Suprapubic skin (tissue), 4 donors: ENCODE measurements at regions not wholly inside any gene's neighbourhood (a gene's known extent, or its start where the extent isn't known, plus 50 kb on each side); places are given as distances from the start of the nearest gene placed in this dataset.

ENCODE experiments used
- DNase-seq, 2 donors: peaks; one replicate each; pipeline ENCODE4 v3.0.0-alpha.2; 2019; ENCODE audit warnings: low spot score in 2 of 2
- H3K27ac ChIP-seq: fragments of 200-600 bp; sonication (generic); one replicate; pipeline ENCODE4 v1.5.1; 2019
- H3K27me3 ChIP-seq: fragments of 200-600 bp; sonication (generic); one replicate; pipeline ENCODE4 v1.5.1; 2019
- H3K36me3 ChIP-seq: fragments of 200-600 bp; sonication (generic); one replicate; pipeline ENCODE4 v1.5.1; 2019
- H3K4me1 ChIP-seq: fragments of 200-600 bp; sonication (generic); one replicate; pipeline ENCODE4 v1.5.1; 2019
- H3K4me3 ChIP-seq: fragments of 200-600 bp; sonication (generic); one replicate; pipeline ENCODE4 v1.5.1; 2019; ENCODE audit warnings: mild to moderate bottlenecking
- H3K9me3 ChIP-seq: fragments of 200-600 bp; sonication (generic); one replicate; pipeline ENCODE4 v1.5.1; 2019
- CTCF ChIP-seq, 2 donors: fragments of 200-600 bp in 1 of 2; fragments of 450-650 bp in 1 of 2; sonication (generic) in 1 of 2; IDR thresholded peaks; one replicate each; pipeline ENCODE4 v1.5.1; 2016 to 2019; ENCODE audit warnings: antibody characterized with exemption in 2 of 2, mild to moderate bottlenecking in 1 of 2, moderate library complexity in 1 of 2
- EP300 ChIP-seq: sonication (generic); formaldehyde crosslinking; IDR thresholded peaks from one replicate; pipeline ENCODE4 v1.6.1; 2017; ENCODE audit warnings: antibody characterized with exemption
- POLR2A ChIP-seq, 2 donors: fragments of 450-650 bp; IDR thresholded peaks; one replicate each; pipeline ENCODE4 v1.6.1; 2017; ENCODE audit warnings: antibody characterized with exemption in 2 of 2, mild to moderate bottlenecking in 2 of 2, moderate library complexity in 2 of 2
- POLR2AphosphoS5 ChIP-seq, 3 donors: sonication (generic); formaldehyde crosslinking; IDR thresholded peaks; one replicate each; pipeline ENCODE4 v1.6.1; 2017; ENCODE audit warnings: antibody characterized with exemption in 3 of 3
- WGBS: methylation state at CpG from one replicate; pipeline ENCODE4 v1.1.5; 2018; 5-methylcytosine and 5-hydroxymethylcytosine counted together

- Histone ChIP-seq H3K27ac (no peak overlapping the region), H3K4me3 (no peak overlapping the region), H3K36me3 (no peaks in the 10 kb centered on the region), H3K27me3 (no peaks in the 10 kb centered on the region), H3K4me1 (no peaks in the 10 kb centered on the region), H3K9me3 (no peaks in the 10 kb centered on the region)
- no peak for DNase-seq
- TF ChIP-seq EP300, result no peak
- peak in 1 of 2 donors; percentile 34 for TF ChIP-seq CTCF (IDR thresholded peaks at IDR 0.05)
- 17% methylated on average over 1 of the region's 1 CpG for WGBS
These were observed 161.5 kb downstream of the MZT1 start for GRCh38 chr13:72565893-72566292.

GRCh38 chr13:72562686-72563085 lies 164.7 kb downstream of the MZT1 start:
- Histone ChIP-seq H3K27ac (no peak overlapping the region), H3K36me3 (no peaks in the 10 kb centered on the region), H3K4me1 (no peaks in the 10 kb centered on the region), H3K27me3 (no peaks in the 10 kb centered on the region), H3K9me3 (no peaks in the 10 kb centered on the region), H3K4me3 (no peak overlapping the region)
- 85% methylated on average over 2 of the region's 2 CpGs for WGBS
- DNase-seq, result no peak
- TF ChIP-seq EP300 (no peak), CTCF (IDR thresholded peaks at IDR 0.05) (no peak), POLR2A (IDR thresholded peaks at IDR 0.05) (no peak), POLR2AphosphoS5 (IDR thresholded peaks at IDR 0.05) (no peak)

- H3K27me3 ChIP-seq, result no peaks in the 10 kb centered on the region
- TF ChIP-seq EP300 (no peak), POLR2A (IDR thresholded peaks at IDR 0.05) (no peak), POLR2AphosphoS5 (IDR thresholded peaks at IDR 0.05) (no peak), CTCF (IDR thresholded peaks at IDR 0.05) (no peak)
- H3K9me3 ChIP-seq, result no peaks in the 10 kb centered on the region
- H3K4me1 ChIP-seq, result no peaks in the 10 kb centered on the region
- H3K27ac ChIP-seq, result no peak overlapping the region
- H3K4me3 ChIP-seq, result no peak overlapping the region
- H3K36me3 ChIP-seq, result no peaks in the 10 kb centered on the region
- WGBS, result 52% methylated on average over 2 of the region's 2 CpGs
- DNase-seq, result no peak
These were observed 165.6 kb downstream of the MZT1 start for GRCh38 chr13:72561791-72562190.

- Histone ChIP-seq H3K36me3 (no peaks in the 10 kb centered on the region), H3K27me3 (no peaks in the 10 kb centered on the region), H3K4me3 (no peak overlapping the region), H3K9me3 (no peaks in the 10 kb centered on the region), H3K27ac (no peak overlapping the region), H3K4me1 (no peaks in the 10 kb centered on the region)
- DNase-seq, result no peak
- no peak for TF ChIP-seq CTCF (IDR thresholded peaks at IDR 0.05)
- no peak for TF ChIP-seq POLR2A (IDR thresholded peaks at IDR 0.05)
- no peak for TF ChIP-seq EP300
- no peak for TF ChIP-seq POLR2AphosphoS5 (IDR thresholded peaks at IDR 0.05)
- 65% methylated on average over 2 of the region's 2 CpGs for WGBS
These were observed 167.7 kb downstream of the MZT1 start for GRCh38 chr13:72559716-72560115.

- Histone ChIP-seq H3K9me3 (no peaks in the 10 kb centered on the region), H3K27ac (no peak overlapping the region), H3K4me1 (no peaks in the 10 kb centered on the region), H3K4me3 (no peak overlapping the region), H3K36me3 (no peaks in the 10 kb centered on the region), H3K27me3 (no peaks in the 10 kb centered on the region)
- WGBS, result 48% methylated on average over 1 of the region's 1 CpG
- no peak for TF ChIP-seq POLR2AphosphoS5 (IDR thresholded peaks at IDR 0.05)
- TF ChIP-seq POLR2A (IDR thresholded peaks at IDR 0.05), result no peak
- no peak for TF ChIP-seq EP300
- TF ChIP-seq CTCF (IDR thresholded peaks at IDR 0.05), result no peak
- DNase-seq, result no peak
These were observed 170.5 kb downstream of the MZT1 start for GRCh38 chr13:72556945-72557344.
